ENCODE measurements at regions not wholly inside any gene's neighbourhood (a gene's known extent, or its start where the extent isn't known, plus 50 kb on each side); places are given as distances from the start of the nearest gene placed in this dataset.

GRCh38 chrX:155666741-155667140 lies 54.0 kb upstream of the TMLHE start:
- WGBS, 3 donors: 65 to 95% (median 91%) methylated on average over 2 of the region's 2 CpGs
- no peak overlapping the region for H3K27ac ChIP-seq
- DNase-seq: no peak
- no peaks in the 10 kb centered on the region for H3K9me3 ChIP-seq
- H3K27me3 ChIP-seq (ENCODE audit: insufficient read depth in 3 of 3, low read length in 2 of 3): no peaks in the 10 kb centered on the region
- H3K36me3 ChIP-seq (ENCODE audit: insufficient read depth in 1 of 2, low read depth in 1 of 2): no peaks in the 10 kb centered on the region
- ATAC-seq: no peak
- no peaks in the 10 kb centered on the region for H3K4me1 ChIP-seq
- intact Hi-C loops (cut with DNase I): no loop called here
- no peak overlapping the region for H3K4me3 ChIP-seq
- TF ChIP-seq, protein P1, sequence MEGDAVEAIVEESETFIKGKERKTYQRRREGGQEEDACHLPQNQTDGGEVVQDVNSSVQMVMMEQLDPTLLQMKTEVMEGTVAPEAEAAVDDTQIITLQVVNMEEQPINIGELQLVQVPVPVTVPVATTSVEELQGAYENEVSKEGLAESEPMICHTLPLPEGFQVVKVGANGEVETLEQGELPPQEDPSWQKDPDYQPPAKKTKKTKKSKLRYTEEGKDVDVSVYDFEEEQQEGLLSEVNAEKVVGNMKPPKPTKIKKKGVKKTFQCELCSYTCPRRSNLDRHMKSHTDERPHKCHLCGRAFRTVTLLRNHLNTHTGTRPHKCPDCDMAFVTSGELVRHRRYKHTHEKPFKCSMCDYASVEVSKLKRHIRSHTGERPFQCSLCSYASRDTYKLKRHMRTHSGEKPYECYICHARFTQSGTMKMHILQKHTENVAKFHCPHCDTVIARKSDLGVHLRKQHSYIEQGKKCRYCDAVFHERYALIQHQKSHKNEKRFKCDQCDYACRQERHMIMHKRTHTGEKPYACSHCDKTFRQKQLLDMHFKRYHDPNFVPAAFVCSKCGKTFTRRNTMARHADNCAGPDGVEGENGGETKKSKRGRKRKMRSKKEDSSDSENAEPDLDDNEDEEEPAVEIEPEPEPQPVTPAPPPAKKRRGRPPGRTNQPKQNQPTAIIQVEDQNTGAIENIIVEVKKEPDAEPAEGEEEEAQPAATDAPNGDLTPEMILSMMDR (IDR thresholded peaks at IDR 0.05): no peak

Measured in psoas muscle (tissue), 7 donors.